Activated T-helper 1 cell treated with anti-CD3 and anti-CD28 coated beads, Interleukin-12 subunit alpha, Interleukin-12 subunit beta, Interleukin-2, Interleukin-4 antibody, amounts not matched to agents 30 ng/mL and 10 ng/mL and 1 ng/mL, durations not matched to agents 14 hours and 24 hours and 36 hours (primary cell): ENCODE measurements at regions not wholly inside any gene's neighbourhood (a gene's known extent, or its start where the extent isn't known, plus 50 kb on each side); places are given as distances from the start of the nearest gene placed in this dataset.

Experiments used
- DNase-seq: peaks from one replicate; pipeline ENCODE4 v3.0.0; 2021; ENCODE audit warnings: low spot score
- H3K27ac Mint-ChIP-seq: one replicate; pipeline ENCODE4 v1.8.0; 2021; ENCODE audit warnings: mild to moderate bottlenecking, mixed read lengths
- H3K27me3 Mint-ChIP-seq: one replicate; pipeline ENCODE4 v1.8.0; 2022; ENCODE audit warnings: mild to moderate bottlenecking, moderate library complexity, mixed read lengths; ENCODE audit not compliant: insufficient read depth
- H3K36me3 Mint-ChIP-seq: one replicate; pipeline ENCODE4 v1.8.0; 2021; ENCODE audit warnings: low read depth, mixed read lengths
- H3K4me1 Mint-ChIP-seq: one replicate; pipeline ENCODE4 v1.8.0; 2021; ENCODE audit warnings: low read depth, mixed read lengths
- H3K4me3 Mint-ChIP-seq: one replicate; pipeline ENCODE4 v1.8.0; 2021; ENCODE audit warnings: mild to moderate bottlenecking, moderate library complexity, mixed read lengths
- H3K9me3 Mint-ChIP-seq: one replicate; pipeline ENCODE4 v1.8.0; 2021; ENCODE audit warnings: mixed read lengths
- intact Hi-C: fragments of 100-400 bp; cut with micrococcal nuclease; formaldehyde crosslinking; loops from one replicate; pipeline ENCODE4 v1.15.1; 2024

- peaks cover 10% of the 10 kb centered on the region for H3K27me3 Mint-ChIP-seq
- DNase-seq: no peak
- H3K4me3 Mint-ChIP-seq: no peak overlapping the region
- peak overlapping the region; percentile 72 for H3K27ac Mint-ChIP-seq
- peaks cover 20% of the 10 kb centered on the region for H3K4me1 Mint-ChIP-seq
- peaks cover 5% of the 10 kb centered on the region for H3K9me3 Mint-ChIP-seq
- intact Hi-C loops: loop anchor here (1.0 kb wide), 1 partner anchor 14 kb away; no protein-coding TSS in a partner anchor
- H3K36me3 Mint-ChIP-seq: no peaks in the 10 kb centered on the region
These were observed 163.2 kb upstream of the TWIST2 start for GRCh38 chr2:238684362-238685326.

DNA sequence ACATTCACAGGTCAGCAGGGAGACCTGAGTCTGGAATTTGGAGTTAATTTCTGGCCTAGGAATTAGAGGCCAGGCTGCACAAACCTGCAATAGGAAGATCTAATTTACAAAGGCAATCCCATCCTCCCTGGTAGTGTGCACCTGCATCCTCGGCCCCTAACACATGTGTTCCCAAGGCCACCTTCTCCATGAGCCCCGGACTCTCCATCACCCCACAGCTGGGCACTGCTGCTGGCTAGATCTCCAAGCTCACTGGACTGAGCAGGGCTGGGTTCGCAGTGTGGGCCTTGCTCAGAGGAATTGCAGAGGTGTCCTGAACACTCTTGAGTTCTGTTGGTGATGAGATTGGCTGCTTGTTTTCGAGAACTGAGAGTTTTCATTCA lies 162.6 kb upstream of the TWIST2 start:
- Mint-ChIP-seq H3K9me3 (peaks cover 5% of the 10 kb centered on the region), H3K36me3 (no peaks in the 10 kb centered on the region), H3K4me1 (peaks cover 20% of the 10 kb centered on the region), H3K27me3 (peaks cover 10% of the 10 kb centered on the region), H3K4me3 (no peak overlapping the region), H3K27ac (no peak overlapping the region)
- no peak for DNase-seq
- intact Hi-C loops: no loop called here

- Mint-ChIP-seq H3K27me3 (peaks cover 10% of the 10 kb centered on the region), H3K4me1 (peaks cover 20% of the 10 kb centered on the region), H3K36me3 (no peaks in the 10 kb centered on the region), H3K9me3 (peaks cover 5% of the 10 kb centered on the region), H3K4me3 (no peak overlapping the region), H3K27ac (no peak overlapping the region)
- no peak for DNase-seq
- intact Hi-C loops: no loop called here
These were observed 162.2 kb upstream of the TWIST2 start for GRCh38 chr2:238685713-238686112.

GRCh38 chr2:238686223-238686622 lies 161.7 kb upstream of the TWIST2 start:
- Mint-ChIP-seq H3K27me3 (peaks cover 7% of the 10 kb centered on the region), H3K4me1 (peaks cover 20% of the 10 kb centered on the region), H3K36me3 (no peaks in the 10 kb centered on the region), H3K4me3 (no peak overlapping the region), H3K27ac (peak overlapping the region; percentile 59), H3K9me3 (peaks cover 5% of the 10 kb centered on the region)
- DNase-seq: no peak
- intact Hi-C loops: no loop called here

GRCh38 chr2:238688193-238689153 lies 159.4 kb upstream of the TWIST2 start:
- H3K27me3 Mint-ChIP-seq: peaks cover 7% of the 10 kb centered on the region
- H3K27ac Mint-ChIP-seq: no peak overlapping the region
- peaks cover 20% of the 10 kb centered on the region for H3K4me1 Mint-ChIP-seq
- peaks cover 3% of the 10 kb centered on the region for H3K9me3 Mint-ChIP-seq
- no peak for DNase-seq
- H3K4me3 Mint-ChIP-seq: no peak overlapping the region
- no peaks in the 10 kb centered on the region for H3K36me3 Mint-ChIP-seq
- intact Hi-C loops: no loop called here

- Mint-ChIP-seq H3K4me3 (no peak overlapping the region), H3K27me3 (peaks cover 8% of the 10 kb centered on the region), H3K9me3 (no peaks in the 10 kb centered on the region), H3K4me1 (peaks cover 18% of the 10 kb centered on the region), H3K27ac (no peak overlapping the region), H3K36me3 (no peaks in the 10 kb centered on the region)
- intact Hi-C loops: no loop called here
- no peak for DNase-seq
These were observed 158.6 kb upstream of the TWIST2 start for GRCh38 chr2:238689331-238689730.

DNA sequence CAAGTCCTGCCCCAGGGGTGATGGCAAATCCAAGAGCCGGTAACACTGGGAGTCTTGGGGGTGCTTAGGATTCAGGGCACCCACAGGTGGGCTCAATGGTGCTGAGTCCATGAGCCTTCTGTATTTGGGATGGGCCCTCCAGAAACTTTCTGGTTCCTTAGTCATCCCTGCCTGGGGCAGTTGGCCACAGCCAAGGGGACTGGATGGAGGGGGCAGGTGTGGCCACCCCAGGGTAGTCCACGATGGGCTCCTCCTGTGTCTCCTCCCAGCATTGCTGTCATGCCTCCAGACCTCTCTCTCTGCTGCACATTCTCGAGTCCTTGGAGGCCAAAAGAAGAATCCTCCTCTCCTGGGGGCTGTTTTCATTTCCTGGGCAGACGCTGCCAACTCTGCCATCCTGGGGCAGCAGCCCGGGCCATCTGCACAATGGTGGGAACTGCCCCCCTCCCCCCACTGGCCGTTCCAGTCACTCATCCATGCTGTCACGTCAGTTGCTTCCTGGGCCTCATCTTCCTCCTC lies 158.0 kb upstream of the TWIST2 start:
- H3K27me3 Mint-ChIP-seq: peaks cover 8% of the 10 kb centered on the region
- H3K4me3 Mint-ChIP-seq: no peak overlapping the region
- DNase-seq: no peak
- no peaks in the 10 kb centered on the region for H3K36me3 Mint-ChIP-seq
- H3K27ac Mint-ChIP-seq: no peak overlapping the region
- H3K9me3 Mint-ChIP-seq: no peaks in the 10 kb centered on the region
- intact Hi-C loops: no loop called here
- peaks cover 12% of the 10 kb centered on the region for H3K4me1 Mint-ChIP-seq

DNA sequence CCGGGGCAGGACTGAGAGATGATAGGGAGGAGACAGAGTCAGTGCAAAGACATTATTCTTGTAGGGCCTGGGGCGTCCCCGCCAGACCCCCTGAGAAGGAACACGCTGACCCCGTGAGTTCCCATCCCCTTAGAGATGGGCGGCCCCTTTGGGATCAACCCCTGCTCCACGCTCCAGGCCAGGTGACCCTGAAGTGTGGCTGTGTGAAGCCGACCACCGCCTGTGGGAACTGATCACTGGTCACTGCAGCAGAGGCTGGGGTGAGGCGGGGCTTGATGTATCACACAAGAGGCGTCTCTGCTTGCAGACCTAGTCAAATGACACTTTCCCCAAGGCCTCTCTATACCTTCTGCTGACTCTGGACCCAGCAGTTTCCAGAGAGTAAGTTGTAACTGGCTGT lies 157.4 kb upstream of the TWIST2 start:
- Mint-ChIP-seq H3K36me3 (no peaks in the 10 kb centered on the region), H3K9me3 (no peaks in the 10 kb centered on the region), H3K4me1 (peaks cover 10% of the 10 kb centered on the region), H3K27ac (no peak overlapping the region), H3K4me3 (no peak overlapping the region), H3K27me3 (peaks cover 8% of the 10 kb centered on the region)
- no peak for DNase-seq
- intact Hi-C loops: no loop called here

GRCh38 chr2:238691596-238692491 lies 156.0 kb upstream of the TWIST2 start:
- H3K4me1 Mint-ChIP-seq: peaks cover 3% of the 10 kb centered on the region
- no peak for DNase-seq
- no peaks in the 10 kb centered on the region for H3K9me3 Mint-ChIP-seq
- no peak overlapping the region for H3K4me3 Mint-ChIP-seq
- intact Hi-C loops: no loop called here
- no peak overlapping the region for H3K27ac Mint-ChIP-seq
- H3K27me3 Mint-ChIP-seq: peaks cover 8% of the 10 kb centered on the region
- H3K36me3 Mint-ChIP-seq: no peaks in the 10 kb centered on the region

DNA sequence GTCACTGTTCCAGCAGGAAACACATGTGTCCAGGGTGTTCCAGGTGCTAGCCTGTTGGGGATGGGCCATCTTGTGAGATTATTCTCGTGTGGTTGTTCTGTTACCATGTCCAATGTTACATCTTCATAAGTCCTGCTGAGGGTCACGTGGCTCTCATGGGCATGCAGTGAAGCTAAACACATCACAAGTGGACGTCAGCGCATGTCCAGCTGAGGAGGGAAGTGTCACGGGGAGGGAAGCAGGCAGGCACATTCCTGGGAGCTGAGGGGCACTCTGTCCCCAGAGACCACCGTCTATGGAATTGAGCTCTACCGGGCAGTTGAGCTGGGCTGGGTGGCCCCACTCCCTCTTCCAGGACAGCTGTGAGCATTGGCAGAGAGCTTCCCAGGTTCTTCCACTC lies 155.3 kb upstream of the TWIST2 start:
- DNase-seq: no peak
- Mint-ChIP-seq H3K4me3 (no peak overlapping the region), H3K27me3 (peaks cover 8% of the 10 kb centered on the region), H3K36me3 (no peaks in the 10 kb centered on the region), H3K9me3 (no peaks in the 10 kb centered on the region), H3K27ac (no peak overlapping the region), H3K4me1 (no peaks in the 10 kb centered on the region)
- intact Hi-C loops: no loop called here

DNA sequence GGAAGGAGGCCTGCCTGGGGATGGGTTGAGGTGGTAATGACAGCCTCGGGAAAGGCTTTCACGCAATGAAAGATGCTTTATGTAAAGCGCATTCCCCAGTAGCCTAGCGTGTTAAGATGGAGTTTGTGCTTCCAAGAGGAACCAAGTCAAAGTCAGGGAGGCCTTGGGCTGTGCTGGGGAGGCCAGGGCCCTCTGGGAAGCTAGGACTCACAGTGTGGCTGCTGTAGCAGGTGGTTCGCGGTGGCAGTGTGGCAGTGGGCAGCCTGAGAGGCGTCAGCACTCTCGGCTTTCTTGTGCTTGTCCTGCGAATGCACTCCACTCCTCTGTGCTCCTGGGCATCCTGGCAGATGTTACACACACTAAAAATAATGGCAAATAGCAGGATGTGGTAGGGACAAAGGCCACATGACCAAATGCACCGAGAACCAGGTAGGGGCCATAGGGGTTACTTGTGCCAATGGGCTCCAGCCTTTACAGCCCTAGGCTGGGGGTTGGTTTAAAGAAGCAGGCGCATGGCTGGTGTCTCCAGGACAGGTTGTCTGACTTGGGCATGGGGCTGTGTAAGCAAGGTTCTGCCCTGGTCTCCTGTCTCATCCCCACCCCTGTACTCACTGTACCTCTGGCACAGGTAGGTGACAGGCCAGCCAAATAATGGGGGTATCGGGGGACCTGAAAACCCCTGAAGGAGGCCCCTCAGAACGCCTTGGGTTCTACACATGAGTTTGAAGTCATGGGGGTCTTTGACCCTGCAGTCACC lies 154.4 kb upstream of the TWIST2 start:
- no peak for DNase-seq
- peaks cover 6% of the 10 kb centered on the region for H3K27me3 Mint-ChIP-seq

More for the DNA sequence above, 154.4 kb upstream of the TWIST2 start:
- Mint-ChIP-seq H3K27ac (no peak overlapping the region), H3K36me3 (no peaks in the 10 kb centered on the region), H3K4me1 (no peaks in the 10 kb centered on the region), H3K9me3 (no peaks in the 10 kb centered on the region), H3K4me3 (no peak overlapping the region)
- intact Hi-C loops: no loop called here
